HG02840 (cell line): ENCODE measurements at regions not wholly inside any gene's neighbourhood (a gene's known extent, or its start where the extent isn't known, plus 50 kb on each side); places are given as distances from the start of the nearest gene placed in this dataset.

ENCODE experiments used
- ATAC-seq: cut with Tn5 transposase; IDR thresholded peaks from one replicate; pipeline ENCODE4 v1.9.1; 2021; ENCODE audit warnings: mild to moderate bottlenecking, moderate library complexity, moderate number of reproducible peaks; ENCODE audit not compliant: unreplicated experiment, low FRiP score

DNA sequence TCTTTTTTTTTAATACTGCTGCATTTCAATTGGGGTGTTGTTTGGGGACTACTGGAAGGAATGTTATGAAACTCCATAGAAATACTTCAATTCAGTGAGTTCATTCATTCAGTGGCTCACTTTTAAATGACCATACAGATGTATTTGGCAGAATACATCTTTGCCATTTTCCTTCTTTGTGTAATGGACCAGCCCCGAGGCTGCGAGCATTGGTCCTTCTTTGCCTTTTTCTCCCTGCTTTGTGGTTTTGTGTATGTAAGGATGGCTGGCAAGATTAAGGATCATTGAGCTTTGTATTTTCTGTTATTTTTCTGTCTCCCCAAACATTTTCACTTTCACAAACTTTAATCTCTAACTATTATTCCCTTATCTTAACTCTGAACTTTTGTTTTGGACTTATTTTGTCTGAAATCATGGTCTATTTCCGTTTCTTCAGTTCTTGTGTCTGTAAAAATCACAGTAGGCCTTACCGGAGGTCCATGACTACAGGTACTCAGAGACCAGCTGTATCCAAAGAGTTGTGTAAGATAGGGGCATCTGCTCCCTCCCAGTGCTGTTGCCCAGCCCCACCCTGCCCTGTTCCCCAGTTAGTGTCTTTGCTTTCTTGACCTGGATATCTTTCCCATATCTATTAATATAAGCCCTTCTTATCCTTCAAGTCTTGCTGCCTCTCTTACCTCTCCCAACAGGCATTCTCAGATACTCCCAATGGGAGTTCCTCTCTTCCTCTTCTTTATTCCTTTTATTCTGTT, 154.3 kb upstream of the DMRT1 start:
- ATAC-seq: no peak

DNA sequence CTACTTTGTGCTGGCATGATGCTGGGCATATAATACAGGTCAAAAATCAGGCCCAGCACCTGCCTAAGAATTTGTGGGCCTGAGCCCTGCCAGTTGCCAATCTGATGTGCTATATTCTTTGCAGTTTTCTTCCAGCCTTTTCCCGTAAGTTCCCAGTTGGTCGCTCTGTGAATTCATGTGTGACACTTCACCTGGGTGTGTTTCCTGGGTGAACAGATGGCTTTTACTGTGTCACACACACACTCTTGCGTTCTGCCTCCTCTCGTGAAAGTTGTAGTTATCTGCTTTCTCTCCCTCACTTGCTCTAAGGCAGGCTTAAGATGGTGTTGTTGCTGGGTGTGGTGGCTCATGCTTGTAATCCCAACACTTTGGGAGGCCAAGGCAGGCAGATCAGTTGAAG, 153.5 kb upstream of the DMRT1 start:
- ATAC-seq: no peak

- no peak for ATAC-seq
These were observed 150.9 kb upstream of the DMRT1 start for GRCh38 chr9:690517-691111.

DNA sequence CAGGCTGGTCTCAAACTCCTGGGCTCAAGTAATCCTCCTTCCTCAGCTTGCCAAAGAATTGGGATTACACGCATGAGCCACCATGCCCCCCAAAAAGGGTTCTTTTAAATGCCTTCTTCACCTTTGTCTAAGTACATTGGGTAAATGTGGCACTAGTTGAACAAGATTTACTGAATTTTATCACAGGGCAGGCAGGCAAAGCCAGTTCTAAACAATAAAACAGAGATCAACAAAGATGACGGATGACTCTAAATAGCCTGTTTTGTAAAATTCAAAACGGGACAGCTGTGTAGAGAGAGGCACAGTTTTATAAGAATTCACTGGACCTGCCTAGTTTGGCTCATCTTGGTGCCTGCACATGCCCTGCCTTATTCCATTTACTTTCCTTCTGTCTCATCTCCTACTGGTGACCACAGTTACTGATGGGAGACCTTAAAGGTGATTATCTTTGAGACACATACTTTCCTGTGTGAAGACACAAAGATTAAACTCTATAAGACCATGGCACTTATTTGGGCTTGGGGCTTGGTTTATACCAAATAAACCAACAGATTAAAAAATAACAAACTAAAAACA, 149.6 kb upstream of the DMRT1 start:
- ATAC-seq: no peak

- no peak for ATAC-seq
These were observed 148.8 kb upstream of the DMRT1 start for GRCh38 chr9:692636-693129.

DNA sequence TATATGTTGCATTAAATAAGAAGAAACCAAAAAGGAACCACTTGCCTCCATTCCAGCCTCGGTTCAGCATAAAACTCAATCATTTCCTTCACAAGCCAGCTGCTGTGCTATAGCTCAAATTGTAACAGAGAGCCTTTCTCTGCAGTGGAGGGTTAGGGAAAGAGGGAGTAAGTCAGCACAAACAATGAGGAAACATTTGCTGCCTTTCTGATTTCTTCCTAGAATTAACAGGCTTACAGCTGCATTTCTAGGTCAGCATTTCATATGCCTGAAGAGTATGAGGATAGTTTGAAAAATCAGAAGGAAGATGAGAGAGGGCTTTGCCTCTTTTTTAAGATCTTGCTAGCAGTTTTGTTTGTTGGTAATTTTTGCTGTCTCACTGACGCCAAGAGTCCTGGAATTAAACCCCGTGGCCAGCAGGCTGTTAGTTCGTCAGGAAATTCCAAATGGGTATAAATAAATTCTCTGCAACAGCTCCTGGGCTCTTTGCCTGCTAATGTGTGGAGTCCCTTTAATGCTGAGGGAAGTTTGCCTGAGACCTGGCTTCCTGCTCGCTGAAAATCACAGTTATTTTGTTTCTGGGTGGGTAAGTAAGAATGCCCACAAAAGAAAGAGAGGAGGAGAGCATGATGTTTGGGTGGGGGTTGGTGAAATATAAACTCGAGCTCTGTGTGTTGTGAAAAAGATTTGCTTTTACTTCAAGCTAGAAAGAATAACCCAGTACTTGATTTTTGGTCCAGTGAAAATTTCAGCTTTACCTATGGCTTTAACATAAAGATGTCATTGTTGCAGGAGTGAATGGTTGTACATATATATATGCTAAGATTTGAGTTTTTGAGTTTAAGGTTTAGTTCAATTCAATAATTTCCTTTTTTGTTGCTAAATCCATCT, 148.1 kb upstream of the DMRT1 start:
- no peak for ATAC-seq

- ATAC-seq: no peak
These were observed 147.4 kb upstream of the DMRT1 start for GRCh38 chr9:694092-694402.

- ATAC-seq: no peak
These were observed 146.9 kb upstream of the DMRT1 start for GRCh38 chr9:694403-695154.

DNA sequence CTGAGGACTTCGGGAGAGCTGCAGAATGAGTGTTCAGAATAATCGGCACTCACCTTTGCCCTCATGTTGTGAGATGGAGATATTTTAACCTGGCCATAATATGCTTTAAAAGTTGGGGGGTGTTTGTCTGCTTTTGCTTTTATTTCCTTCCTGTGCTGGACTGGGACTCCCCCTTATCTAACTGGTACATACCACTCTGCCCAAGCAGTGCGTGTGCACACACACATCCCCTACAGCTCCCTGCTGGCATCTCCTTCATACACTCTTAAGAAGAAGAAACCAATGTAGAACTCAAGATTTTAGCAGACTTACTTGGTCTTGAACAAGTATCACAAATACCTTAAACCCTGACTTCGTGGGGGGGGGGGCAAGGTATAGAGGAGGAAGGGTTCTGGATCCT, 146.2 kb upstream of the DMRT1 start:
- ATAC-seq: no peak

GRCh38 chr9:696332-697323, 144.9 kb upstream of the DMRT1 start:
- no peak for ATAC-seq

DNA sequence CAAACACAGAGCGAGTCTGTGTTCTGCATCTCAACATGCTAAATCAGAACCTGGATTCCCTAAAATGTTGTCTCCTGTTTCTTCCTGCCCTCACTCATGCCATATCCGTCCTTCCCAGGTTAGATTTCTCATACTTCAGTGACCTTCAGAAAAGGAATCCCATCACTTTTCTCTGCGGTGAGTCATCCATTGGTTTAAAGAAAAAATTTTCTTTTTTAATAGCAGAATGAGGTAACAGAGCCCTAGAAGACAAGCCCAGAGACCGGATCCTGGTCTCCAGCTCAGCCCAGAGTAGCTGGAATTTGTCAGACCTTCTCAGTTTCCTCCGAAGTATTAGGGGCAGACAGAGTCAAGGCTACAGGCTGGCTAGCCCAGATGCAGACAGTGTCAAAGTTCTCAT, 143.2 kb upstream of the DMRT1 start:
- no peak for ATAC-seq

- no peak for ATAC-seq
These were observed 142.5 kb upstream of the DMRT1 start for GRCh38 chr9:698954-699353.

DNA sequence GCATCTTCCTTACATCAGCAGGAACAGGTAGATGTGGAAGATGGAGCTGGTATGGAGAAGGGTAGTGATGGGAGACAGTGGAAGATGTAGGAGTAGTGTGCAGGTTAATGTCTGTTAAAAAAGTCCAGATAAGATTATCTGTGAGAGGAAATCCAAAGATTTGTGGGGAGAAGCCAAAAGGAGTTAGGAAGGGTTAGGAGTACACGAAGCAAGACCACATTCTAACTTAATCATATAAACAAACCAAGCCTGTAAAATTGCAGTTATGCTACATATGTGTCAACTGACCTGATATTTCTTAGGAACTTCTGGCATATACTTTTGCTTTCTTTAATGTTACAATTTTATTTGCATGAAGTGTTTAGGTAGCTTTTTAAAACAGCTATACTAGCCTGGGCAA, 142.1 kb upstream of the DMRT1 start:
- no peak for ATAC-seq

DNA sequence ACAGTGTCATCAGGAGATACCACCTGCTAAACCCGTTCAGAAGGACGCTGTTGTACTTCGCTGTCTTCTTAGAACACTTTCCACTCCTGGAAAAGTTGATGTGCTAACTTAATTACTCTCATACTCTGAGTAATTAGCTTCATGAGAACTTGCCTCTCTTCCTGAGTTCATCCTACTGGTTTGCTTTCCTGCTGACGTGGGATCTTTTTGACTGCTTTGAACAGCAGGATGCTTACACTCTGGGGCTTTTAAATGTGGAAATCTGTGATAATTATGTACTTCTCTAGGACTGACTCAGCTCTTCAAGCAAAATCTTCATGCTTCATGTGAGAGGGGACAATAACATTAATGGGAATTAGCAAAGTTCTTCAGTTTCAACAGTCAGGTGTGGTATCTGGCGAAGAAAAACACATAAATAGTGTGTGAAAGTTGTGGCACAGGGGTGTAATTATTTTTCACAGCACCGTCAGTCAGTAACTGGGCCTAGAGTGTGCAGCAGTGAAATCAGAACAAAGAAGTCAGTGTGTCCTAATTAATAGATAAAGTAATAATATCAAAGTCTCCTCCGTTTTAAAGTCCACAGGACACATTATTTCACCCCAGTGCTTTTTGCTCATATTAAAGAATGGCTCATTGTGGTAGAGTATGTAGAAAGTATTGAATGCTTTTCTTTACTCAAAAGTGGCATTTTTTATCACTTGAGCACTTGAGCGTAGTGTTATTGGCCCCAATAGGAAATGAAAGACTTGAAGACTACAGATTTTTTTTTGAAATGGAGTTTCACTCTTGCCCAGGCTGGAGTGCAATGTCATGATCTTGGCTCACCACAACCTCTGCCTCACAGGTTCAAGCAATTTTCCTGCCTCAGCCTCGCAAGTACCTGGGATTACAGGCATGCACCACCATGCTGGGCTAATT, 140.9 kb upstream of the DMRT1 start:
- no peak for ATAC-seq

DNA sequence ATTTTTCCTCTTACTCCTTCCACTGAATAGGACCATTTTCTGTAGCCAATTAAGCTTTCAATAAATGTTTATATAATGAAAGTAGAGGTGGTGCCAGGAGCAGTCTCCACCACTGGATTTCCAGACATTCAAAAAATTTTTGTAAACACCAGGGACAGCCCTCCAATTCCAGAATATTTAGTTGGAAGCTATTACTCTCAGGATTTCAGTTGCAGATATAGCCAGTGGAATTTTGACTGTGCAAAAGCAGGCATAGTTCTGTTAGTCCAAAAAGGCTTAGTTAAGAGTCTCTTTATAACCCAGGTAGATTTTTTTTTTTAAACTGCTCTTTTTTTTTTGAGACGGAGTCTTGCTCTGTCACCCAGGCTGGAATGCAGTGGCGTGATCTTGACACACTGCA, 138.1 kb upstream of the DMRT1 start:
- ATAC-seq: no peak

DNA sequence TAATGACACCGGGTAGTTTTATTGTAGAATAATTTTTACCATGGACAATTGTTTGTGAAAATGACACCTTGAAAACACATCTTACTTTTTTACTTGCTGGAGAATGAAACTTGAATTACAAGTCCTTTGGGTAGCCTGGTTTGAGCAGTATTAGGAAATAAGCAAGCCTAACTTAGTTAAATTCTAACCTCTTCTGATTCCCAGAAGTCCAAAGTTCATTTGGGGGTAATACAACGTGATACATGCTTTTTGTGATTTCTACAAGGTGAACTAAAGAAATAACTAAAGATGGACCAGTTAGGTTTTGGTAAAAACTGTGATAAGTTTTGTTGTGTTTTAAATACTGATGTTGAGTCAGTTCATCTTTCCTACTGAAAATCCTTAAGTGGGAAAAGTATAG, 135.4 kb upstream of the DMRT1 start:
- ATAC-seq: no peak

DNA sequence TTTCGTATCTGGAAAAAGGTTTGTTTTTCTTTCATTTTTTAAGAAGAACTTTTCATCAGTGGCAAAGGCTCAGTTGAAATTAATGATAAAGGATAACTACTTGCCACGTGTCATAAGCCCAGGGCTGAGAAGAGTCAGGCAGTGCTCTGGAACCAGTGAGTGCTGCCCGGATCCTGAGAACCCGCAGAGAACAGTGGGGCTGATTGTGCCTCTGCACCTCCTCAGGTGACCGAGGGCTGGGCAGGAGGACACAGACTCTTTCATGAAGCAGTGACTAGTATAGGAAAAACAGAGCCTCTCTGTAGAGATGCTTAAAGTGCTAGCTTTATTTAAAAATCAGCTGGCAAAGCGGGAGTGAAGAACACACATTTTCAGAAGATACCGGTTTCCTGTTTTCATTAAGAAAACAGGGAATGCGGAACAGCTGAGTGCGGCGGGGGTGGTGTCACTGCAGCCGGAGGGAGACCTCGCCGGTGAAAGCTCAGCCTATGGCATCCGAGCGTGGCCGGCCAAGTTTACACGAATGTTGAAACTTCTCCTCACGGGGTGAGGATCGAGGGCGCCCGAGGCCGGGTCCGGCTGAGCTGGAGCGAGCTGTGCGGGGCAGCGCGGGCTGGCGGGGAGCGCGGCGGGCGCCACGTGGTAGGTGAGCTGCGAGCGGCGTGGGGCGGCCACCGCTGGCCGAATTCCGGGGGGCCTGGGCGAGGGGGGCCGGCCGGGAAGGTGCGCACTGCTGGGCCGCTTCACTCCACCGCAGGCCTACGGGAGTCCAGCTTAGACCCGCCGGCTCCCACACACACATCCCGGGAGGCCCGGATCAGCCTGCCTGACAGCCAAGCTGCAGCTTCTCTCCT, 134.7 kb upstream of the DMRT1 start:
- no peak for ATAC-seq
